ENCODE measurements at regions not wholly inside any gene's neighbourhood (a gene's known extent, or its start where the extent isn't known, plus 50 kb on each side); places are given as distances from the start of the nearest gene placed in this dataset.

GRCh38 chr16:87042551-87043230 is 274.5 kb downstream of the C16orf95 start:
- intact Hi-C loops (cut with micrococcal nuclease; ENCODE audit: unreplicated experiment): no loop called here
- SMC1A ChIA-PET (ENCODE audit: uncharacterized antibody, unreplicated experiment): no interaction called here
- H4K20me1 ChIP-seq (ENCODE audit: control insufficient read depth, insufficient read depth): no peaks in the 10 kb centered on the region
- in situ Hi-C loops (cut with MboI): no loop called here
- H3K4me3 ChIP-seq: no peak overlapping the region
- no peak overlapping the region for H3K4me2 ChIP-seq (ENCODE audit: control insufficient read depth, insufficient read depth)
- no peaks in the 10 kb centered on the region for H3K9me3 ChIP-seq (replicated peaks; ENCODE audit: control insufficient read depth, insufficient read depth, low read length)
- no peaks in the 10 kb centered on the region for H3K4me1 ChIP-seq (ENCODE audit: control insufficient read depth, insufficient read depth, low read length)
- POLR2A ChIA-PET: no interaction called here
- ATAC-seq (no peak), FAIRE-seq (no peak), DNase-seq (ENCODE audit: low read depth, low spot score) (no peak)
- no peaks in the 10 kb centered on the region for H3K79me2 ChIP-seq (ENCODE audit: control insufficient read depth, insufficient read depth, low read length)
- H3K27ac ChIP-seq (ENCODE audit: control insufficient read depth, insufficient read depth): no peak overlapping the region
- H3K36me3 ChIP-seq (ENCODE audit: control insufficient read depth in 2 of 2, insufficient read depth in 2 of 2, low read length in 1 of 2): no peaks in the 10 kb centered on the region
- no peaks in the 10 kb centered on the region for H3K27me3 ChIP-seq (replicated peaks in 1 of 2; ENCODE audit: control insufficient read depth in 2 of 2, insufficient read depth in 2 of 2, low read length in 1 of 2)
- no peak overlapping the region for H3K9ac ChIP-seq (ENCODE audit: control insufficient read depth, insufficient read depth, low read length)
- RAD21 ChIA-PET (ENCODE audit: unreplicated experiment): no interaction called here
- CTCF ChIA-PET: interaction anchor here (1.8 kb wide), 1 partner anchor 35 kb away, joined by 5 read pairs; no protein-coding TSS in a partner anchor
- BruUV-seq (replicated peaks): no TSS peak
- WGBS (ENCODE audit: insufficient coverage, insufficient replicate concordance, low lambda C conversion rate, missing lambda C conversion rate): 18% methylated on average over 20 of the region's 20 CpGs
- H2AFZ ChIP-seq (ENCODE audit: control insufficient read depth, low read depth, low read length): no peak overlapping the region
- no peak for TF ChIP-seq IRF4 (IDR thresholded peaks at IDR 0.05; ENCODE audit: low read depth, low read length)
- no peak for TF ChIP-seq HDAC6 (IDR thresholded peaks at IDR 0.05; ENCODE audit: unreplicated experiment)
- no peak for TF ChIP-seq IRF5 (IDR thresholded peaks at IDR 0.05; ENCODE audit: borderline replicate concordance)
- TF ChIP-seq POU2F2 (IDR thresholded peaks at IDR 0.05; ENCODE audit: borderline replicate concordance, low read depth, low read length): no peak
- TF ChIP-seq POLR2A (IDR thresholded peaks at IDR 0.05; ENCODE audit: low read depth, low read length): no peak
- TF ChIP-seq KAT2A (conservative IDR thresholded peaks at IDR 0.05; ENCODE audit: control insufficient read depth, low read depth, low read length): no peak
- TF ChIP-seq NKRF (conservative IDR thresholded peaks at IDR 0.05): no peak
- TF ChIP-seq ZBTB4 (CRISPR knock-in tag; IDR thresholded peaks at IDR 0.05): no peak
- no peak for TF ChIP-seq EGR1 (IDR thresholded peaks at IDR 0.05; ENCODE audit: borderline replicate concordance in 1 of 2, low read depth in 2 of 2, low read length in 2 of 2)
- TF ChIP-seq NR2C2 (IDR thresholded peaks at IDR 0.05; ENCODE audit: borderline replicate concordance, control insufficient read depth, insufficient read length, low read depth): no peak
- no peak for TF ChIP-seq CEBPB (IDR thresholded peaks at IDR 0.05; ENCODE audit: borderline replicate concordance in 1 of 2, low read depth in 2 of 2, low read length in 2 of 2)
